ENCODE measurements at regions not wholly inside any gene's neighbourhood (a gene's known extent, or its start where the extent isn't known, plus 50 kb on each side); places are given as distances from the start of the nearest gene placed in this dataset.

DNA sequence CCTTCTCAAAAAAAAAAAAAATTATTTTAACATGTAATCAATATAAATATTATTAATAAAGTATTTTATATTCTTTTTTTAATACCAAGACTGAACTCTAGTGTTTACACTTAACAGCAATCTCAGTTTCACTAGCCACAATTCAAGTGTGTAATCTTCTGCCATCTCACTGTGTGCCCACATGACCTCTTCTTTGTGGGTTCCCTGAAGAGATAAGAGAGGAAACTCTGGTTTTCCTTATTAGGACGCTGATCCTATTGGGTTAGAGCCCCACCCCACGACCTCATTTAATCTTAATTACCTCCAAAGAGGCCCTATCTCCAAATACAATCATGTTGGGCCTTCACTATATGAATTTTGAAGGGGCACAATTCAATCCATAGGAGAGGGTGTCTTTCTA, 177.6 kb downstream of the STK31 start:
- DNase-seq (ENCODE audit: low read depth): no peak
- TF ChIP-seq, protein P1, sequence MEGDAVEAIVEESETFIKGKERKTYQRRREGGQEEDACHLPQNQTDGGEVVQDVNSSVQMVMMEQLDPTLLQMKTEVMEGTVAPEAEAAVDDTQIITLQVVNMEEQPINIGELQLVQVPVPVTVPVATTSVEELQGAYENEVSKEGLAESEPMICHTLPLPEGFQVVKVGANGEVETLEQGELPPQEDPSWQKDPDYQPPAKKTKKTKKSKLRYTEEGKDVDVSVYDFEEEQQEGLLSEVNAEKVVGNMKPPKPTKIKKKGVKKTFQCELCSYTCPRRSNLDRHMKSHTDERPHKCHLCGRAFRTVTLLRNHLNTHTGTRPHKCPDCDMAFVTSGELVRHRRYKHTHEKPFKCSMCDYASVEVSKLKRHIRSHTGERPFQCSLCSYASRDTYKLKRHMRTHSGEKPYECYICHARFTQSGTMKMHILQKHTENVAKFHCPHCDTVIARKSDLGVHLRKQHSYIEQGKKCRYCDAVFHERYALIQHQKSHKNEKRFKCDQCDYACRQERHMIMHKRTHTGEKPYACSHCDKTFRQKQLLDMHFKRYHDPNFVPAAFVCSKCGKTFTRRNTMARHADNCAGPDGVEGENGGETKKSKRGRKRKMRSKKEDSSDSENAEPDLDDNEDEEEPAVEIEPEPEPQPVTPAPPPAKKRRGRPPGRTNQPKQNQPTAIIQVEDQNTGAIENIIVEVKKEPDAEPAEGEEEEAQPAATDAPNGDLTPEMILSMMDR (IDR thresholded peaks at IDR 0.05; ENCODE audit: insufficient read depth, low read length): no peak
- no peak overlapping the region for H3K4me3 ChIP-seq (ENCODE audit: low read depth, low read length)

- no peak overlapping the region for H3K4me3 ChIP-seq (ENCODE audit: low read depth, low read length)
- TF ChIP-seq, protein P1 (IDR thresholded peaks at IDR 0.05; ENCODE audit: insufficient read depth, low read length): no peak
- no peak for DNase-seq (ENCODE audit: low read depth)
Observed at GRCh38 chr7:23888958-23889357, 178.9 kb downstream of the STK31 start.

DNA sequence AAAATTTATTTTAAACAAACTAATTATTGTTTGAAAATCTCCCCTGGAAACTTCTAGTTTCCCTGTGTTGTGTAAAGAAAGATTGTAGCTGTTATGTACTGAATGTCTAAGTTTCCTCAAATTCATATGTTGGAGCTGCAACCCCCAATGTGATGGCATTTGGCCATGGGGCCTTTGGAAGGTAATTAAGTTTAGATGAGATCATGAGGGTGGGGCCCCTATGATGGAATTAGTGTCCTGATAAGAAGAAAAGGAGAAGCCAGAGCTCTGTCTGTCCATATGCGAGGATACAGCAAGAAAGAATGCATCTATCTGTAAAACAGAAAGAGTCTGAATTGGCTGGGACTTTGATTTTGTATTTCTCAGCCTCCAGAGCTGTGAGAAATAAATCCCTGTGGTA, 179.5 kb downstream of the STK31 start:
- peak; percentile 46 for DNase-seq (ENCODE audit: low read depth)
- TF ChIP-seq, protein P1 (IDR thresholded peaks at IDR 0.05; ENCODE audit: insufficient read depth, low read length): no peak
- no peak overlapping the region for H3K4me3 ChIP-seq (ENCODE audit: low read depth, low read length)

DNA sequence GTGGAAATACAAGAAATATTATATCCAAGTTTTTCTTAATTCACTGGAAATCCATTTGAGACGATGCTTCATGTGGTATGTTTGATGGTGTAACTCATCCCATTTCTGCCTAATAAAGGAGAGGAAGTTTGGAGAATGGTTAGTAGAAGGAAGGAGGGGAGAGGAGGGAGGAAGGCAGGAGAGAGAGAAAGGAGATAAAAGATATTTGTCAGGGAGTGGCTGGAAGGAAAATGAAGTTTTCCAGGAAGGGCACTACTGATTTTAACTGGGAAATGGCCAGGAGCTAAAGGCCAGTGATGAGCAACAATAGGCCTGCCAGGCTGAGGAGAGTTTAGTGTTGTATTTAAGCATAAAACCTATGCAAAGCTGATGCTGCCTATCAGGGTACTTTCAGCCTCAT, 182.0 kb downstream of the STK31 start:
- peak; percentile 11 for DNase-seq (ENCODE audit: low read depth)
- H3K4me3 ChIP-seq (ENCODE audit: low read depth, low read length): no peak overlapping the region
- TF ChIP-seq, protein P1 (IDR thresholded peaks at IDR 0.05; ENCODE audit: insufficient read depth, low read length): no peak

DNA sequence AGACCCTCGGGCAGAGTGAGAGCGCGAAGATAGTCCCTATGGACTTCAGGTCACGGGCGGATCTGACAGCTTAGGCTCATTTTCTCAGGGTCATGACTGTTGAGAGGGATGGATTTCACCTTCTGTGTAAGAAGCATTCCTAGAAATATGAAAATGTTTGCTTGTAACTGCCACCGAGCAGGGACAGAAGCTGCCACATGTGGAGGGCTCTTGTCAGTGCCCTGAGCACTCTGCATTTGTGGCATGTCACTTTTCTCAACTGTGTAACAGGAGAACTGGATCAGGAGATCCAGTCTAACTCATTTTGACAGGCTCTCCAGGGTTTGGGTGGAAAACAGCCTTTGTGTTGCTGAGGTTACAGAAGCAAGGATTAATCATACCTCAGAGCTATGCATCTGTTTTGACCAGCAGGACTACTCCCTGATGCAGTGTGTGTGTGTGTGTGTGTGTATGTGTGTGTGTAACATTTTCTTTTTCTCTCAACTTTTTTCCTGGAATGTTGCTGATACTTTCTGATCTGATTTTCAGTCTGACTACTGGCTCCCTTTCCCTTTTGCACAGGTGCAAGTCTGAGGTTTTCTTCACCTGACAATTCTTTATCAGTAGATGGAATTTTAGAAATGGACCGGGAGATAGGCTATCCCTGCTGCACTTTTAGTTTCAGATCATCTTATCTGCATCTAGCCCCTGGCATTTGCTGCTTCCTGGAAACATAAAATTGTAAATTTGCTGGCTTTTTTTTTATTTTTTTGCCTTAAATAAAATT, 183.3 kb downstream of the STK31 start:
- H3K4me3 ChIP-seq (ENCODE audit: low read depth, low read length): no peak overlapping the region
- peak; percentile 82 for DNase-seq (ENCODE audit: low read depth)
- TF ChIP-seq, protein P1 (IDR thresholded peaks at IDR 0.05; ENCODE audit: insufficient read depth, low read length): peak; percentile 11

GRCh38 chr7:23893942-23894891, 184.2 kb downstream of the STK31 start:
- TF ChIP-seq, protein P1 (IDR thresholded peaks at IDR 0.05; ENCODE audit: insufficient read depth, low read length): no peak
- DNase-seq (ENCODE audit: low read depth): peak; percentile 79
- H3K4me3 ChIP-seq (ENCODE audit: low read depth, low read length): no peak overlapping the region
